ENCODE measurements at regions not wholly inside any gene's neighbourhood (a gene's known extent, or its start where the extent isn't known, plus 50 kb on each side); places are given as distances from the start of the nearest gene placed in this dataset.

DNA sequence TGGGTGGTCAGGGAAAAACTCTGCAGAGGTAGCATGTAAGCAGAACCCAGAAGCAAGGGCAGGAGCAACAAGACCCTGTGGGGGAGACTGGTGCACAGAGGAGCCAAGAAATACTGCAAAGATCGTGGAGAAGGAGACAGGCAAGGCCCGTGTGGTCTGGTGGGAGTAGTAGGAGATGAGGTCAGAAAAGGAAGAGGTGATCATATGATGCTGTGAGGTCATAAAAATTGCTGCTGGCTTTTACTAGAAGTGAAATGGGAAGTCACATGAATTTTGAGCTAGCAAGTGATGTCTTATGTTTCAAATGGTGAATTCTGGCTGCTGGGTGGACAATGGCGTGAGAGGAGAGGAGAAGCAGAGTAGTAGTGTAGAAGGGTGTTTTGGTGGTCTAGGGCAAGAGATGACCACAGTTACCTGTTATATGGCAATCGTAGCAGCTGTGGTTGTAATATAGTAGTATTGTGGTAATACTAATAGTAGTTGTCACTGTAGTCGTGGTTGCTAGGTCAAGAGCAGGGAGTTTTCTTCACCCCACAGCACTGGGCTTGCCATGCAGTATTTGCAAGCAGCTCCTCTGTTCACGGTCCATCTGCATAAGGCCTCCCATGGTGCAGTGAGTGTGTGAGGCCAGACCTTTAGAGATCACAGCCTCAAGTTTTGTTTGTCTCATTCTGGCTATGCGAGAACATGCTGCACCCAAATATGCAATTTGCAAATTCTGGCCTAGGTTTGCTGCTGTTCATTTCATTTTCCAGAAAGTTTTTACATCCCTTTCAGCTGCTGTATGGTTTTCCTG lies 205.0 kb downstream of the TSHZ3 start:
- no peak for TF ChIP-seq POLR2A (IDR thresholded peaks at IDR 0.05)
- no peak for TF ChIP-seq EP300 (IDR thresholded peaks at IDR 0.05)
- TF ChIP-seq, protein P1, sequence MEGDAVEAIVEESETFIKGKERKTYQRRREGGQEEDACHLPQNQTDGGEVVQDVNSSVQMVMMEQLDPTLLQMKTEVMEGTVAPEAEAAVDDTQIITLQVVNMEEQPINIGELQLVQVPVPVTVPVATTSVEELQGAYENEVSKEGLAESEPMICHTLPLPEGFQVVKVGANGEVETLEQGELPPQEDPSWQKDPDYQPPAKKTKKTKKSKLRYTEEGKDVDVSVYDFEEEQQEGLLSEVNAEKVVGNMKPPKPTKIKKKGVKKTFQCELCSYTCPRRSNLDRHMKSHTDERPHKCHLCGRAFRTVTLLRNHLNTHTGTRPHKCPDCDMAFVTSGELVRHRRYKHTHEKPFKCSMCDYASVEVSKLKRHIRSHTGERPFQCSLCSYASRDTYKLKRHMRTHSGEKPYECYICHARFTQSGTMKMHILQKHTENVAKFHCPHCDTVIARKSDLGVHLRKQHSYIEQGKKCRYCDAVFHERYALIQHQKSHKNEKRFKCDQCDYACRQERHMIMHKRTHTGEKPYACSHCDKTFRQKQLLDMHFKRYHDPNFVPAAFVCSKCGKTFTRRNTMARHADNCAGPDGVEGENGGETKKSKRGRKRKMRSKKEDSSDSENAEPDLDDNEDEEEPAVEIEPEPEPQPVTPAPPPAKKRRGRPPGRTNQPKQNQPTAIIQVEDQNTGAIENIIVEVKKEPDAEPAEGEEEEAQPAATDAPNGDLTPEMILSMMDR (IDR thresholded peaks at IDR 0.05) = no peak
- no peak for TF ChIP-seq POLR2AphosphoS5 (IDR thresholded peaks at IDR 0.05)
